Activated CD8-positive, alpha-beta memory T cell treated with anti-CD3 and anti-CD28 coated beads, Interleukin-2, amount 50 U/mL, for 24 hours (primary cell): ENCODE measurements at regions not wholly inside any gene's neighbourhood (a gene's known extent, or its start where the extent isn't known, plus 50 kb on each side); places are given as distances from the start of the nearest gene placed in this dataset.

ENCODE experiments used
- DNase-seq: peaks from one replicate; pipeline ENCODE4 v3.0.0-alpha.2; 2020; ENCODE audit errors: extremely low read depth

GRCh38 chr3:59339818-59340217 is 290.0 kb upstream of the CFAP20DC start:
- DNase-seq, result no peak

- DNase-seq, result no peak
Observed at GRCh38 chr3:59338934-59339333, 289.1 kb upstream of the CFAP20DC start.

- DNase-seq, result no peak
Observed at GRCh38 chr3:59335338-59335737, 285.5 kb upstream of the CFAP20DC start.

- DNase-seq, result no peak
Observed at GRCh38 chr3:59334585-59334984, 284.8 kb upstream of the CFAP20DC start.

- DNase-seq, result no peak
Observed at GRCh38 chr3:59327376-59327808, 277.6 kb upstream of the CFAP20DC start.

GRCh38 chr3:59326246-59327024 is 276.6 kb upstream of the CFAP20DC start:
- no peak for DNase-seq

- no peak for DNase-seq
Observed at GRCh38 chr3:59321881-59322540, 272.2 kb upstream of the CFAP20DC start.

- DNase-seq, result no peak
Observed at GRCh38 chr3:59320080-59320479, 270.3 kb upstream of the CFAP20DC start.

GRCh38 chr3:59319442-59319841 is 269.6 kb upstream of the CFAP20DC start:
- DNase-seq, result no peak

GRCh38 chr3:59318881-59319280 is 269.1 kb upstream of the CFAP20DC start:
- no peak for DNase-seq

GRCh38 chr3:59317386-59317785 is 267.6 kb upstream of the CFAP20DC start:
- no peak for DNase-seq

- DNase-seq, result no peak
Observed at GRCh38 chr3:59316688-59317275, 267.0 kb upstream of the CFAP20DC start.

GRCh38 chr3:59313365-59313764 is 263.5 kb upstream of the CFAP20DC start:
- peak; percentile 14 for DNase-seq

GRCh38 chr3:59311231-59311630 is 261.4 kb upstream of the CFAP20DC start:
- no peak for DNase-seq

GRCh38 chr3:59310736-59311135 is 260.9 kb upstream of the CFAP20DC start:
- no peak for DNase-seq

- DNase-seq, result no peak
Observed at GRCh38 chr3:59308684-59309083, 258.9 kb upstream of the CFAP20DC start.

GRCh38 chr3:59308001-59308400 is 258.2 kb upstream of the CFAP20DC start:
- DNase-seq, result no peak

GRCh38 chr3:59306436-59306835 is 256.6 kb upstream of the CFAP20DC start:
- no peak for DNase-seq

- DNase-seq, result no peak
Observed at GRCh38 chr3:59304296-59304695, 254.5 kb upstream of the CFAP20DC start.

- no peak for DNase-seq
Observed at GRCh38 chr3:59303452-59303851, 253.6 kb upstream of the CFAP20DC start.

- DNase-seq, result no peak
Observed at GRCh38 chr3:59302442-59302841, 252.6 kb upstream of the CFAP20DC start.

- no peak for DNase-seq
Observed at GRCh38 chr3:59300733-59301132, 250.9 kb upstream of the CFAP20DC start.

GRCh38 chr3:59299561-59299960 is 249.7 kb upstream of the CFAP20DC start:
- no peak for DNase-seq
